H1 (cell line): ENCODE measurements at regions not wholly inside any gene's neighbourhood (a gene's known extent, or its start where the extent isn't known, plus 50 kb on each side); places are given as distances from the start of the nearest gene placed in this dataset.

Experiments used
- CBX8 ChIP-seq: fragments of 300-800, 300-1000 bp; sonication (generic); IDR thresholded peaks from 2 replicates; pipeline ENCODE4 v1.7.1; 2016; ENCODE audit warnings: low read depth, low read length, borderline replicate concordance
- NRF1 ChIP-seq: IDR thresholded peaks from 2 replicates; pipeline ENCODE4 v1.6.1; 2011; ENCODE audit warnings: mild to moderate bottlenecking, low read depth, low read length, improper control_type of control experiment
- RBBP5 ChIP-seq: IDR thresholded peaks from 2 replicates; pipeline ENCODE4 v1.7.1; 2012; ENCODE audit warnings: low read depth, mild to moderate bottlenecking, inconsistent platforms, low read length, moderate library complexity, borderline replicate concordance
- SP1 ChIP-seq: IDR thresholded peaks from 2 replicates; pipeline ENCODE4 v1.6.1; 2011; ENCODE audit warnings: low read depth, low read length
- TF ChIP-seq, protein P1 (sequence below): fragments of 300-600 bp; sonication (generic); IDR thresholded peaks from 2 replicates; pipeline ENCODE4 v1.7.1; 2012; ENCODE audit warnings: low read length, moderate library complexity, mild to moderate bottlenecking, inconsistent platforms; ENCODE audit not compliant: insufficient replicate concordance
- TF ChIP-seq, protein P2 (sequence below): IDR thresholded peaks from 2 replicates; pipeline ENCODE4 v1.6.1; 2011; ENCODE audit warnings: low read depth, mild to moderate bottlenecking, low read length; ENCODE audit not compliant: insufficient read depth

- TF ChIP-seq CBX8 (no peak), SP1 (no peak), RBBP5 (no peak), NRF1 (no peak)
- TF ChIP-seq, protein P1, sequence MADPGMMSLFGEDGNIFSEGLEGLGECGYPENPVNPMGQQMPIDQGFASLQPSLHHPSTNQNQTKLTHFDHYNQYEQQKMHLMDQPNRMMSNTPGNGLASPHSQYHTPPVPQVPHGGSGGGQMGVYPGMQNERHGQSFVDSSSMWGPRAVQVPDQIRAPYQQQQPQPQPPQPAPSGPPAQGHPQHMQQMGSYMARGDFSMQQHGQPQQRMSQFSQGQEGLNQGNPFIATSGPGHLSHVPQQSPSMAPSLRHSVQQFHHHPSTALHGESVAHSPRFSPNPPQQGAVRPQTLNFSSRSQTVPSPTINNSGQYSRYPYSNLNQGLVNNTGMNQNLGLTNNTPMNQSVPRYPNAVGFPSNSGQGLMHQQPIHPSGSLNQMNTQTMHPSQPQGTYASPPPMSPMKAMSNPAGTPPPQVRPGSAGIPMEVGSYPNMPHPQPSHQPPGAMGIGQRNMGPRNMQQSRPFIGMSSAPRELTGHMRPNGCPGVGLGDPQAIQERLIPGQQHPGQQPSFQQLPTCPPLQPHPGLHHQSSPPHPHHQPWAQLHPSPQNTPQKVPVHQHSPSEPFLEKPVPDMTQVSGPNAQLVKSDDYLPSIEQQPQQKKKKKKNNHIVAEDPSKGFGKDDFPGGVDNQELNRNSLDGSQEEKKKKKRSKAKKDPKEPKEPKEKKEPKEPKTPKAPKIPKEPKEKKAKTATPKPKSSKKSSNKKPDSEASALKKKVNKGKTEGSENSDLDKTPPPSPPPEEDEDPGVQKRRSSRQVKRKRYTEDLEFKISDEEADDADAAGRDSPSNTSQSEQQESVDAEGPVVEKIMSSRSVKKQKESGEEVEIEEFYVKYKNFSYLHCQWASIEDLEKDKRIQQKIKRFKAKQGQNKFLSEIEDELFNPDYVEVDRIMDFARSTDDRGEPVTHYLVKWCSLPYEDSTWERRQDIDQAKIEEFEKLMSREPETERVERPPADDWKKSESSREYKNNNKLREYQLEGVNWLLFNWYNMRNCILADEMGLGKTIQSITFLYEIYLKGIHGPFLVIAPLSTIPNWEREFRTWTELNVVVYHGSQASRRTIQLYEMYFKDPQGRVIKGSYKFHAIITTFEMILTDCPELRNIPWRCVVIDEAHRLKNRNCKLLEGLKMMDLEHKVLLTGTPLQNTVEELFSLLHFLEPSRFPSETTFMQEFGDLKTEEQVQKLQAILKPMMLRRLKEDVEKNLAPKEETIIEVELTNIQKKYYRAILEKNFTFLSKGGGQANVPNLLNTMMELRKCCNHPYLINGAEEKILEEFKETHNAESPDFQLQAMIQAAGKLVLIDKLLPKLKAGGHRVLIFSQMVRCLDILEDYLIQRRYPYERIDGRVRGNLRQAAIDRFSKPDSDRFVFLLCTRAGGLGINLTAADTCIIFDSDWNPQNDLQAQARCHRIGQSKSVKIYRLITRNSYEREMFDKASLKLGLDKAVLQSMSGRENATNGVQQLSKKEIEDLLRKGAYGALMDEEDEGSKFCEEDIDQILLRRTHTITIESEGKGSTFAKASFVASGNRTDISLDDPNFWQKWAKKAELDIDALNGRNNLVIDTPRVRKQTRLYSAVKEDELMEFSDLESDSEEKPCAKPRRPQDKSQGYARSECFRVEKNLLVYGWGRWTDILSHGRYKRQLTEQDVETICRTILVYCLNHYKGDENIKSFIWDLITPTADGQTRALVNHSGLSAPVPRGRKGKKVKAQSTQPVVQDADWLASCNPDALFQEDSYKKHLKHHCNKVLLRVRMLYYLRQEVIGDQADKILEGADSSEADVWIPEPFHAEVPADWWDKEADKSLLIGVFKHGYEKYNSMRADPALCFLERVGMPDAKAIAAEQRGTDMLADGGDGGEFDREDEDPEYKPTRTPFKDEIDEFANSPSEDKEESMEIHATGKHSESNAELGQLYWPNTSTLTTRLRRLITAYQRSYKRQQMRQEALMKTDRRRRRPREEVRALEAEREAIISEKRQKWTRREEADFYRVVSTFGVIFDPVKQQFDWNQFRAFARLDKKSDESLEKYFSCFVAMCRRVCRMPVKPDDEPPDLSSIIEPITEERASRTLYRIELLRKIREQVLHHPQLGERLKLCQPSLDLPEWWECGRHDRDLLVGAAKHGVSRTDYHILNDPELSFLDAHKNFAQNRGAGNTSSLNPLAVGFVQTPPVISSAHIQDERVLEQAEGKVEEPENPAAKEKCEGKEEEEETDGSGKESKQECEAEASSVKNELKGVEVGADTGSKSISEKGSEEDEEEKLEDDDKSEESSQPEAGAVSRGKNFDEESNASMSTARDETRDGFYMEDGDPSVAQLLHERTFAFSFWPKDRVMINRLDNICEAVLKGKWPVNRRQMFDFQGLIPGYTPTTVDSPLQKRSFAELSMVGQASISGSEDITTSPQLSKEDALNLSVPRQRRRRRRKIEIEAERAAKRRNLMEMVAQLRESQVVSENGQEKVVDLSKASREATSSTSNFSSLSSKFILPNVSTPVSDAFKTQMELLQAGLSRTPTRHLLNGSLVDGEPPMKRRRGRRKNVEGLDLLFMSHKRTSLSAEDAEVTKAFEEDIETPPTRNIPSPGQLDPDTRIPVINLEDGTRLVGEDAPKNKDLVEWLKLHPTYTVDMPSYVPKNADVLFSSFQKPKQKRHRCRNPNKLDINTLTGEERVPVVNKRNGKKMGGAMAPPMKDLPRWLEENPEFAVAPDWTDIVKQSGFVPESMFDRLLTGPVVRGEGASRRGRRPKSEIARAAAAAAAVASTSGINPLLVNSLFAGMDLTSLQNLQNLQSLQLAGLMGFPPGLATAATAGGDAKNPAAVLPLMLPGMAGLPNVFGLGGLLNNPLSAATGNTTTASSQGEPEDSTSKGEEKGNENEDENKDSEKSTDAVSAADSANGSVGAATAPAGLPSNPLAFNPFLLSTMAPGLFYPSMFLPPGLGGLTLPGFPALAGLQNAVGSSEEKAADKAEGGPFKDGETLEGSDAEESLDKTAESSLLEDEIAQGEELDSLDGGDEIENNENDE: no peak
- TF ChIP-seq, protein P2, sequence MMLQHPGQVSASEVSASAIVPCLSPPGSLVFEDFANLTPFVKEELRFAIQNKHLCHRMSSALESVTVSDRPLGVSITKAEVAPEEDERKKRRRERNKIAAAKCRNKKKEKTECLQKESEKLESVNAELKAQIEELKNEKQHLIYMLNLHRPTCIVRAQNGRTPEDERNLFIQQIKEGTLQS: no peak
These were observed 86.1 kb upstream of the SALL1 start (continued) for GRCh38 chr16:51237207-51237606.
